IPS-NIHi7 (cell line): ENCODE measurements at regions not wholly inside any gene's neighbourhood (a gene's known extent, or its start where the extent isn't known, plus 50 kb on each side); places are given as distances from the start of the nearest gene placed in this dataset.
A peak's percentile ranks its signal among the peaks of the same experiment; 100 is the strongest.
"Not testable (repeated sequence)": the region's sequence is repeated elsewhere in the genome, so short reads cannot be mapped to it uniquely, and the experiment has no call there.

Source experiments
- DNase-seq: peaks from one replicate; pipeline ENCODE4 v3.0.0; 2012; ENCODE audit warnings: mixed read lengths; ENCODE audit errors: extremely low spot score

DNA sequence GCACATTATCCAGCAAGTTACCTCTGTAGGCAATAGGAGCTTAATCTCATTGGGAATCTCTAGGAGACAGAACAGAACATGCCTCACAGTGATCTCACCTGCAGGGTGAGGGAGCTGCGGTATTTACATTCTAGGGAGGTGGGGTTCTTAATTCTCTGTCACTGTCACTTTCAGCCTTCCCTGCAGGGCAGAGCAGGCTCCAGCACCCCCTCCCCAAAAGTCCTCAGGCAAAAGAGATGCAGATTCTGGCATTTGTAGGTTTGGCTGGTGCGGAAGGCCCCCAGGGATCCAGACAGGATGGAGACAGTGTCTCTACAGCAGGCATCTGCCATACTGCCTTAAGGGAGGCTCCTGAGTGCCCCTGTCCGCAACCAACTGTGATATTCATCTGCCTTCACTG is 166.4 kb upstream of the ATP6AP2 start:
- DNase-seq, result no peak

DNA sequence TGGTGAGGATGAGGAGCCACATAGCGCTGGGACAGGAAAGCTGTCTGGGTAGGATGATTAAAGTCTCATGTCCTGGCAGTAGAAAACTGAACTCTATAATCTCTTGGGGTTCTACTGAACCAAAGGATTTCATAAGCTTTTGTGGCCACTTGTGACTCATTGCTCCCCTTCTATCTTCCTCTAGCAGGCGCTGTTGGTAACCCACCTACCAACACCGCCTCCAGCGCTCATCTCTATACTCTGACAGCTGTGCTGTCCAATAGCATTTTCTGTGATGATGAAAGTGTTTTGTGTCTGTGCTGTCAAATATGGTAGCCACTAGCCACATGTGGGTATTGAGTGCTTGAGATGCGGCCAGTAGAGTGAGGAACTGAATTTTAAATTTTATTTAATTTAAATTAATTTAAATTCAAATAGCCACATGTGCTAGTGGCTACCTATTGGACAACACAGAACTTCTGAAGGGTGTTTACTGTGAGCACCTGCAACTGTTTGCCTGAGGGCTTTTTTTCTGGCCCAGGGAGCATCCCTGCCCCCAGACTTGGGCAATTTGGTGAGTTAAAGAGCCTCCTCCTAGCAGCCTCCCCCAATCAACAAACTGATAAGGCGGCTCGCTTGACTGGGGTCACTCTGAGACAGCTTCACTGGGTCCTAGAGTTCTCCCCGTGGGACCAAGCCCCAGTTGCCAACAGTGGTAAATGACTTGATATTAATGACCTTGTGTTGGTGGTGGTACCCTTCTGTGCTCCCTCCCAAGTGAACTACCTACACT is 169.2 kb upstream of the ATP6AP2 start:
- no peak for DNase-seq

DNA sequence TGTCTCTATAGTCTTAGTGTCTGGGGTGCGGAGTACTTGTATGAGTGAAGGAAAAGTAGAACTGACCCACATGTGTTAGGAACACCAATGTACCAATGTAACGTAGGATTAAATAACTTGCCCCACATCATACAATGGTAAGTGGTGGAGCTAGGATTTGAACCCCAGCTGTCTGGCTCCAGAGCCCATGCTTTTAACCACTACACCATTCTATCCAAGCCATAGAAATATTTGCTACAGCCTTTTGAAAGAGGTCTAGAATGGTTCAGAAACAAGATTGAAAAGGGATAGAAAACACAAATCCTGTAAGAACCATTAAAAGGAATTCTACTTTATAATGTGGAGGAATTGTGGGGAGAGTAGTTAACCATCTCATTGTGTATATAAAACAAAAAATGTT is 169.9 kb upstream of the ATP6AP2 start:
- no peak for DNase-seq

DNA sequence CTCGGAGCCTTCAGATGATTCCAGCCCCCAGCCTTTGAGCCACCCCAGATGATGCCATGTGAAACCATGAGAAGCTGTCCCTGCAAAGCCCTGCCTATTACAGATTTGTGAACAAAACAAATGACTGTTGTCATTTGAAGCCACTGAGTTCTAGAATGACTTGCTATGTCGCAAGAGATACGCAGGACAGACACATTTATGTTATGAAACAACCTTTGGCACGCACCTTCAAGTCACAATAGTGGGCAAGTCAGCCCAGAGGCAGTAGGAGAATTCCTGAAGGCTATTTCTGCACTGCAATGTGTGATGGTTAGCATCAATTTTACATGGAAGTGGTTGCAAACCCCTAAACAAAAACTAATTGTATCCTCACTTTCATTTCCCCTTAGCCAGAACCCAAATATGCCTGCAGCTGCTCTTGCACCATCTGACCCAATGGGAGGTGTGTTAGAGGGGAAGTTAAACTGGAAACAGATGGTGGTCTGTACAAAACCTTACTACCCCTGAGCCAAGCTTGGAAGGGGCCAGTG is 174.4 kb upstream of the ATP6AP2 start:
- no peak for DNase-seq

DNA sequence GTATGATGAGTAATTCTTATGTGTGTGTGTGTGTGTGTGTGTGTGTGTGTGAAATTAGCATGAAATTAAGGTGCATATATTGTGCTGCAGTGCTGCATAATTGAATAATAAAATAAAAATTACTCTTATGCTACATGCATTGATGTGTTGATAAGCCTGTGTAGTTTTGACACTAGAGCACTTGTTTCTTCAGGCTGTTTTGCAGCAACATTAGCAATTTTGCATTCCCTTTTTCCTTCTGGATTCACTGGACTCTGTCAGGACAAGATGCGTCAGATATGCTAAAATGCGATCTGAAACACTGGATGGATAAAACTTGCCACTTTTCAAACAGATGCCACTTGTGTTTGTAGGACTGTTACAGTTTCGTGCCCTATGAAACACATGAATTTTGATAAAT is 175.4 kb upstream of the ATP6AP2 start:
- DNase-seq, result no peak

DNA sequence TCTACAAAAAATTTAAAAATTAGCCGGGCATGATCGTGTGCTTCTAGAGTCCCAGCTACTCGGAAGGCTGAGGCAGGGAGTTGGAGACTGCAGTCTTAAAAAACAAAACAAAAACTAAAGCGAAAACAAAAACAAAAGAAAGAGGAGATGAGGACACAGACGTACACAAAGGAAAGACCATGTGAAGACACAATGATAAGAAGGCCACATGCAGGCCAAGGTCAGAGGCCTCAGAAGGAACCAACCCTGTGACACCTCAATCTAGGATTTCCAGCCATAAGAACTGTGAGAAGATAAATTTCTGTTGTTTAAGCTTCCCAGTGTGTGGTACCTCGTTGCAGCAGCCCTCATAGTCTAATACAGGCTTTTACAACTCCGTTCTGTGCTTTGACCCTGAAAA is 177.0 kb upstream of the ATP6AP2 start:
- no peak for DNase-seq

DNA sequence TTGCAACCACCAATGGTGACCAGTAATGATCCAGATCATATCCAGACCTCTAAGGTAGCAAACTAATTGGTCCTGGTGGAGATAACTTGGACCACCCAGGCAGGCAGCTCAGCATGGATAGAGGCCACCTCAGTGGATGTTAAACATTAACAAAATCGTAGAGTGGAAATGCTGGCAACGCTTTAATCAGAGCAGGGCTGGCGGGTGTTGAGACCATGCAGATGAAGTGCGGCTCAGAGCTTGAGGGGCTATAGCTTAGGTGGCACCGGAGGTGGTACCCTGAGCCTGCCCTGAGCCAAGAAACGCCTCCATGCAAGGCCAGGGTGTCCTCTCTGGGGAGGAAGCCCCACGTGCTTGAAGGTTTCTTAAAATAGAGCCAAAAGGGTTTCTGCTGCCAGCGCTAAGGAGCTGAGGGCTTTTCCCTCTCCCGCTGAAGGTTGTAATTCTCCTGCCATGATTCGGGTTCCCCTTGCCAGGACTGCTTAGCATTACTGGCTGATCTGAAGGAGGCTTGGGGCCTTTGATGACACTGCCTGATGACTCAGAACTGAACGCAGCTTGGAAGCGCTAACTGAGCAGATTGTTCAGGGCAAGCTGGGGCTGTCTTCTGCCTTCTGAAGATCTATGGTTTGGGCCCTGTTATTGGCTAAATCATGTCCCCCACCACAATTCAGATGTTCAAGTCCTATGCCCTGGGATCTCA is 177.8 kb upstream of the ATP6AP2 start:
- DNase-seq, result no peak

DNA sequence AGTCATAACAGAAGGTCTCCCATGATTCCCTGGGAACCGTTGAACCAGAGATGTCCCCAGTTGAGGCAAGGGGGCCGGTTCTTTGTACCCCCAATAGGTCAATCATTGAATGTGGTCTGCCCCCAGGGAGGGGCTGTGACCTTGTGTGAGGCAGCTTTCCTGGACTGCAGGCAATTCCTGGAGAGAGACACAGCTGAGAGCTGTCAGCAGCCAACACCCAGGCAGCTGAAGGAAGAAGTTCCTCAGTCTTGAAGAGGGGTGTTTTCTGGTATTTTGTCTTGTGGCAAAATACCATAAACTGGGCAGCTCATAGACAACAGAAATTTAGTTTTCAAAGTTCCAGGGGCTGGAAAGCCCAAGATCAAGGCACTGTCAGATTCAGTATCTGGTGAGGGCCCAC is 185.7 kb upstream of the ATP6AP2 start:
- no peak for DNase-seq

DNA sequence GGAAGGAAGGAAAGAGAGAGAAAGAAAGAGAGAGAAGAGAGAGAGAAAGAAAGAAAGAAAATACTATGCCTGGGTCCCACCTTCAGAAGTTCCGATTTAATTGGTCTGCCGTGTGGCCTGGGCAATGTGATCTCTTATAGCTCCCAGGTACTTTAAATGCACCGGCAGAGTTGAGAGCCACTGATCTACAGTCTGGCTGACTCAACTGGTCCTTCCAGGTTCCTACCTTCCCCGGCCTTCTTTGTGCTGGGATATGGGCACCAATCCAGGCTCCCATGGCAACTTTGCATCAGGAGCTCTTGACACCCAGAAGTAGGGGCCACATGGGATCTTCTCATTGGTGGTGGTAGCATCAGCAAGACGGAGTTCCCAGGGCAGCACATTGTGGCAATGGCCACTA is 186.5 kb upstream of the ATP6AP2 start:
- DNase-seq, result no peak

DNA sequence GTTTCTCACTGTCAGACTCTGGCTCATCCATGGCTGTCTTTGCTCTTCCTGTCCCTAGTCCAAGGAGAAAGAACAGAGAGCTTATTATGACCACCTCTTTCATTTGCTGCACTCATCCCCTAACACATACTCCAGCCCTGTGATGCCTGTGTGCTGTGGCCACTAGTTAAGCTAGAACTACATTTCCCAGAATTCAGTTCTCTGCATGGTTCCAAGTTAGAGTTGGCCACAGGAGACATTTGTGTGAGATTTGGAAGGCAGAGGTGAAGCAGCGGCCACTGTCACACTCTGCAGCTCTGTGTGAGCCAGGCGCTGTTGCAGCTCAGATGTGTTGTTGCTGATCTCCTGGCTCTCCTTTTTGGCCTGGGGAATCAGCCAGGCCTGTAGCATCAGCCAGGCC is 188.2 kb upstream of the ATP6AP2 start:
- DNase-seq, result no peak

DNA sequence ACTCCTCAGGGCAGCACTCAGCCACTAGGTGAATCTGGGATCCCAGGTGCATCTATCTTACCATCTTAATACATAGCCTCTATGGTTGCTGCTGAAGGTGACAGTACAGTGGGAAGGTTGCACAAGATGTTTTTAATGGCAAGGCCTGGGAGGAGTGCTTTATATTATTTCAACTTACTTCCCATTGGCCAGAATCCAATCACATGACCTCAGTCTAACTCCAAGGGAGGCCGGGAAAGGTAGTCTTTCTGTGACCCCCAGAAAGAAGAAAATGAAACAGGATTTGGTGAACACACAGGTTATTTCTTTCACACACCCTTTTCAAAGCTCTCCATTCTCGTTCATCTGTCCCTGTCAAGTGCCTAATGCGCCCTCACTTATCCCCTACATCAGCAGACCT is 189.1 kb upstream of the ATP6AP2 start:
- no peak for DNase-seq

DNA sequence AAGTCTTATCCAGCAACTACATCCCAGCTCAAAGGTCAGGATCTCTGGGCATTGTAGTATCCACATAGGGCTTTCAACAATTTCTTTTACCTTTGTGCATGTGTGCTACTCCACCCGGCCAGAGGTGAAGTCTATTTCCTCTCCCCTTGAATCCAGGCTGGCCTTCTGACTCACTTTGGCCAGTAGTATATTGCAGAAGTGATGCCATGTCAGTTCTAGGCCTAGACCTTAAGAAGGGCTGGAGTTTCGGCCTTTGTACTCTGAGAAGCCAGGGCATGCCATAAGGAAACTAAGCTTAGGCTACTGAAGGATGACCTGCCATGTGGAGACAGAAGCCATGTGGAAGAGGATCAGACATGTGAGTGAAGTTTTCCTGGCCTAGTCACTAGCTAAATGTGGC is 191.2 kb upstream of the ATP6AP2 start:
- DNase-seq, result no peak

DNA sequence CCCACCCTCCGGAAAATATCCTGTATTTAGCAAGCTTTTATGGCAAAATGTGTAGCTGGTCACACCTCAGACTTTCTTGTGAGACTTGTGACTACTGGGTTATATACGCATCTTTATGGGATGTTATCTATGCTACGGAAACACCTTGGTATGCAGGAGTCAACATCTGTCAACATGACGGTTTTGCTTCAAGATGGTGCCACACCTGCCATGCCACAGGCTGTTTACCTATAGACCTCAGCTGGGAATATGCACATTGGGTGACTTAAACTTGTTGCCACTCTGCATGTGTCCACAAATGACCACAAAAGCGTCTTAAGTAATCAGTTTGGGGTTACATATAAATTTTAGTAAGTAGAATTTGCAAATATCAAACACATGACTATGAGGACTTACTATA is 192.3 kb upstream of the ATP6AP2 start:
- no peak for DNase-seq

DNA sequence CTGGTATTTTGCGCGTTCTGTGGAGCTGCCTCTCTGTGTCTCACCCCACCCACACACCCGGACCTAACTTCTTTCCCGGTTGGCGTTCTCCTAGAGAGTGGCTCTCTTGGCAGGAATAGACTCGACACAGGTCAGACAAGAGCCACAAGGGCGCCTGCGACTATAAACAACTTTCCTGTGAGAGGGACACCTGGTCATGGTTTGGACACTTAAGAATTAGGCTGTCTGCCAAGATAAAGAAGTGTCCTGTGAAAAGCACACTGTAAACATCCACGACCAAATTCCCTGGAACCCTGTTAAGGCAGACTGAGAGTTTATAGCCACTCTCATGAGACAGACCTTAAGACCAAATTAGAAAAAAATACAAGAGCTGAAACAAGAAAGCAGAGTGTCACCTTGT is 192.9 kb upstream of the ATP6AP2 start:
- DNase-seq, result not testable (repeated sequence)

DNA sequence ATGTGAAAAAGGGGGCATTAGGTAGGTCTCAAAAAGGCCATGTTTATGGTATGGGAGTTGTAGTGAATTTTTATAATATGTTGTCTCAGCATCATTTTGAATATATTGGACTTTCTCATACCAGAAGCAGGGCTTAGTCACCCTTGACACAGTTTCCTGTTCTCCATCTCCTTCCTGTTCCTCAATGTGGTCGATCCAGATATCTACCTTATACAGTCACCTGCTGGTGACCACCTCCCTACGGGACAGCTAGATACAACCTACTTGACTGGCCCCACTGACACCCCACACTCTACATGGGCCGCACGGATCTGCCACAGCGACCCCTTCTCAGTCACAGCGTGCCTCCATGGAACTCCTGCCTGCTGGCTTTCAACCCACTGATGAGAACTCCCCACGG is 193.5 kb upstream of the ATP6AP2 start:
- DNase-seq, result not testable (repeated sequence)

DNA sequence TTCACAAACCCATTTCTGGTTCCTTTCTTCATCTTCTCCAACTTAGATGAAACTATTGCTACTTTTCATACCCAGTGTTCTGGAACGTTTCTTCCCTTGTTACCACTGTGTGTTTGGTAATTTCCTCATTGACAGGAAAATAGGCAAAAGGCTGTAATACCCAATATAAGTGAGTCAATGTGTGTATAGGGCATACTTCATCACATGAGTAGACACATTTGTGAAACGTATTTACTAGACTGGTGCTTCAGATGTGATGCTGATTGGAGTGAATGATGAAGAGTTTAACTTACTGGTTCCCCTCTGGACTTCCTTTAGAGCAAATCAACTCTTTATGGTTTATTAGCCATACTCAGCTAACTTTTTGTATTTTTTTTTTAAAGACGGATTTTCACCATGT is 195.1 kb upstream of the ATP6AP2 start:
- DNase-seq, result no peak

DNA sequence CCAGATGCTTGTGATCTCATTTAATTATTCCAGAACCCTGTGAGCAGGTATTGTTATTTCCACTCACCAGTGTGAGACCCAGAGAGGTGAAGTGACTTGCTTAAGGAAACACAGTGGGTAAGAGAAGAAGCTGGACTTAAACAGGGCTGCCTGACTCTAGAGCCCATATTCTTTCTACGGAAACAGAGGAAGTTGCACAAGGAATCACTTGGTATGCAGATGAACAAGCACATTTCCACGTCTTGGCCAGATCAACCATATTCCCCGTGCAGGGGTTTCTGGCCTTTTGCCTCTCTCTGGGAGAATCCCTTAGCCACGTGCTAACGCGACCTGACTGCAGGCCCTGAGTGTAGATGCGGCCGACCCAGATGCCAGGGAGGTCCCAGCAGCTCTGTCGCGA is 195.5 kb upstream of the ATP6AP2 start:
- DNase-seq, result no peak

DNA sequence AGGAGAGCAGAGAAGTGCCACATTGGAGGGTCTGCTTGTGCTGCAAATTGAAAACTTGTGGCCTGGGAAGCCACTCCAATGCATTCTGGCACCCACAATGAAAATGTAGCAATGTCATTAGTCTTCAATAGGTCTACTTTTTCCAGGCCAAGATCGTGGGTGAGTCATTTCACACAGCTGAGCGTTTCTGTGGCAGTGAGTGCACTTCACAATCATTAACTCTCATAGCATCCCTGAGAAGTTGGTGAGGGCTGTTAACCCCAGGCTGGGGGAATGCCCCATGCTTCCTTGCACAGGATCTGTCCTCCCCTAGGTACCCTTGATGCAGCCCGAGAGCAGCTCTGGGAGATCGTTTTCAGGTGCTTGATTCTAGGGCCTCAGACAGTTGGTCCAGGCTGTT is 196.8 kb upstream of the ATP6AP2 start:
- DNase-seq, result no peak

DNA sequence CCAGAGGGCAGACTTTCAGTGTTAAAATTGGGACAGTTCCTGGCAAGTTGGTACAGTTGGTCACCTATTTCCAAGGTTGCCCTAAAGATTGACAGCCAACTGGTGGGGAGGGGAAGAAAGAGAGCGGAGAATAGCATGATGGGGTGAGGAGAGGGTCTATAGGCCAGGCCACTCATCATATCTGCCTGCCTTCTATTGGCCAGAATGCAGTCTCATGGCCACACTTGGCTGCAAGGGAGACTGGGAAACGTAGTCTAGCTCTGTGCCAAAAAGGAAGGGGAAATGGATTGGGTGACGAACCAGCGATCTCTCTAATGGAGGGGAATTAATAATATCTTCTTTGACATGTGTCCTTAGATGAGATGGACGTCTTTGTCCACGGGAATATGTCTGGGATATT is 197.4 kb upstream of the ATP6AP2 start:
- DNase-seq, result peak; percentile 30

DNA sequence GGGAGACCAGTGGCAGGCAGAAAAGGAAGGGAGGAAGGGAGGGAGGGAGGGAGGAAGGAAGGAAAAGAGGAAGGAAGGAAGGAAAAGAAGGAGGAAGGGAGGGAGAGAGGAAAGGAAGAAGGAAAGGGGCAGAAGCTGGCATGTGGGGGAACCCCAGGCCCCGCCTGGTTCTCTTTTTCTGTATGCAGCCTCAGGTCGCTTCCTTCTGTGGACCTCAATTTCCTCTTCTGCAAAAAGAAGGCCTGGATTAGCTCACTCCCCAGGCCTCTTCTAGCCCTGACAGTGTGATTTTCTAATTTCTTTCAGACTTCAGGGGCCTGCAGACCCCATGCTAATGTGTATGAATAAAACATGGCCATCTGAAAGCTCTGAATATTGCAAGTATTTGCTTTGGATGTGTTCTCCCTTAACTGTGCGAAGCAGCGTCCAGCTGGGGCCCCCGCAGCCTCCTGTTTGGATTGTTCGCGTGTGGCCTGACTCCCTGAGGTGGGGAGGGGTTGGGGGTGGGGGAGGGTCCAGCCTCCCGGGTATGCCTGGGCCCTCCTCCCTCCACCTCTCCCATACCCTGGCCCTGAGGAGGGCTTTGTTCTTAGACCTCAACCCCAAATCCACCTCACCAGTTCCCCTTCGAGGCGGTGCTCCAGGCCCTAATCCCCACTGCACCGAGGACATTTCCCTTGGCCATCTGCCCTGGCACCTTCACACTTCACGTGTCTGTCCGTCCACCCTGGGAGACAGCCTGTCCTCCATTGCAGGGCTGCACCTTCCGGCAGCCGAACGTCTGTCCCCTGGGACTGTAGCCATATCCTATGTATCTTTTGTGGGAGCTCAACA is 199.9 kb upstream of the ATP6AP2 start:
- DNase-seq, result peak; percentile 22

DNA sequence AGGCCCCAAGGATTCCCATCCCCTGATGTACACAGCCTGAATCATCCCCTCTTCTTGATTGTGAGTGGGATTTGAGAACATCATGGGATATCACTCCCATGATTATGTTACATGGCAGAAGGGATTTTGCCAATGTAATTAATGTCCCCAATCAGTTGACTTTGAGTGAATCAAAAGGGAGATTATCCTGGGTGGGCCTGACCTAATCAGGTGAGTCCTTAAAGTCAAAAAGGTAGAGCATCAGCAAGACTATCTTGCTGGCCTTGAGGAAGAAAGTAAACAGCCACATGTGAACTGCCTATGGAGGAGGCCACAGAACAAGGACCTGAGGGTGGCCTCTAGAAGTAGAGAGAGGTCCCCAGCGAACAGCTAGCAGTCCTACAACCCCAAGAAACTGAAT is 203.1 kb upstream of the ATP6AP2 start:
- no peak for DNase-seq

DNA sequence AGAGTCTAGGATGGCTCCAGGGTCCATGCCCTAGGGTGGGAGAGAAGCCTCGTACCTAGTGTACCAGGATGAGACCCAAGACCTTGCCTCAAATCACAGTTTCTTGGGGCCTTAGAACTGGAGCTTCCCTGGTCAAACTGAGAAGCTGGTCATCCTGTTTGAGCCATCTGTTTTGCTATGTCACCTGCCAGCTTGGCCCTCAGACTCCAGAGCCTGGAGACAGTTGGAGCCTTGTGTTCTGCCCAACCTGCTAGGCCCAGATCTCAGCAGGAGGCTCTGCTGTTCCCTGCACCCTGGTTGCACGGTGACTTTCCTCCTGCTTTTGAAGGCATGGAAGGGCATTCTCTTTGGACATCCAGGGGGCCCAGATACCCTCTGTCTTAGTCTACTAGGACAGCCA is 206.3 kb upstream of the ATP6AP2 start:
- DNase-seq, result no peak
